ENCODE measurements at regions not wholly inside any gene's neighbourhood (a gene's known extent, or its start where the extent isn't known, plus 50 kb on each side); places are given as distances from the start of the nearest gene placed in this dataset.
"Not testable (repeated sequence)": the region's sequence is repeated elsewhere in the genome, so short reads cannot be mapped to it uniquely, and the experiment has no call there.

GRCh38 chr4:141340458-141340857, 119.8 kb downstream of the ZNF330 start:
- DNase-seq = no peak

GRCh38 chr4:141346144-141346543, 125.4 kb downstream of the ZNF330 start:
- DNase-seq = peak in 11 of 58 donors; percentile 1 to 24 (median 7)

GRCh38 chr4:141347684-141348083, 127.0 kb downstream of the ZNF330 start:
- no peak for DNase-seq

- DNase-seq = no peak
These were observed 127.4 kb downstream of the ZNF330 start for GRCh38 chr4:141348125-141348524.

GRCh38 chr4:141348573-141348972, 127.9 kb downstream of the ZNF330 start:
- DNase-seq = no peak

GRCh38 chr4:141349236-141349635, 128.5 kb downstream of the ZNF330 start:
- no peak for DNase-seq

- DNase-seq = no peak
These were observed 129.6 kb downstream of the ZNF330 start for GRCh38 chr4:141350122-141350905.

GRCh38 chr4:141352331-141352730, 131.6 kb downstream of the ZNF330 start:
- no peak for DNase-seq

GRCh38 chr4:141352909-141353525, 132.3 kb downstream of the ZNF330 start:
- DNase-seq = no peak

- no peak for DNase-seq
These were observed 135.7 kb downstream of the ZNF330 start for GRCh38 chr4:141356321-141356962.

- DNase-seq = no peak
These were observed 136.3 kb downstream of the ZNF330 start for GRCh38 chr4:141356963-141357335.

GRCh38 chr4:141368241-141368640, 147.5 kb downstream of the ZNF330 start:
- DNase-seq = not testable (repeated sequence)

GRCh38 chr4:141371206-141371605, 150.5 kb downstream of the ZNF330 start:
- no peak for DNase-seq

- no peak for DNase-seq
These were observed 155.2 kb downstream of the ZNF330 start for GRCh38 chr4:141375855-141376254.

- no peak for DNase-seq
These were observed 156.1 kb downstream of the ZNF330 start for GRCh38 chr4:141376769-141377168.

- no peak for DNase-seq
These were observed 166.6 kb downstream of the ZNF330 start for GRCh38 chr4:141387299-141387698.

GRCh38 chr4:141388481-141388880, 167.8 kb downstream of the ZNF330 start:
- no peak for DNase-seq

- DNase-seq = no peak
These were observed 169.0 kb downstream of the ZNF330 start for GRCh38 chr4:141389649-141390048.

GRCh38 chr4:141390571-141390970, 169.9 kb downstream of the ZNF330 start:
- no peak for DNase-seq

GRCh38 chr4:141391293-141391692, 170.6 kb downstream of the ZNF330 start:
- DNase-seq = no peak

- no peak for DNase-seq
These were observed 171.1 kb downstream of the ZNF330 start for GRCh38 chr4:141391771-141392170.

- DNase-seq = no peak
These were observed 174.6 kb downstream of the ZNF330 start for GRCh38 chr4:141395246-141395830.
